Hematopoietic multipotent progenitor cell (in vitro differentiated cells): ENCODE measurements at regions not wholly inside any gene's neighbourhood (a gene's known extent, or its start where the extent isn't known, plus 50 kb on each side); places are given as distances from the start of the nearest gene placed in this dataset.
A peak's percentile ranks its signal among the peaks of the same experiment; 100 is the strongest.

ENCODE experiments used
- DNase-seq, 3 donors: peaks; one replicate each; pipeline ENCODE4 v3.0.0-alpha.2; 2011 to 2015; ENCODE audit warnings: low read depth in 2 of 3, low spot score in 2 of 3

GRCh38 chrX:129188231-129188630 lies 335.1 kb downstream of the SMARCA1 start:
- no peak for DNase-seq

- DNase-seq, result no peak
Measured at GRCh38 chrX:129176710-129177109, 346.6 kb downstream of the SMARCA1 start.

GRCh38 chrX:129161108-129161507 lies 362.2 kb downstream of the SMARCA1 start:
- no peak for DNase-seq

GRCh38 chrX:129158505-129158904 lies 364.8 kb downstream of the SMARCA1 start:
- DNase-seq, result no peak

GRCh38 chrX:129145840-129146272 lies 377.4 kb downstream of the SMARCA1 start:
- DNase-seq, result no peak

GRCh38 chrX:129145385-129145784 lies 377.9 kb downstream of the SMARCA1 start:
- DNase-seq, result no peak

GRCh38 chrX:129144172-129145038 lies 378.9 kb downstream of the SMARCA1 start:
- DNase-seq, result no peak

- no peak for DNase-seq
Measured at GRCh38 chrX:129139837-129140598, 383.3 kb downstream of the SMARCA1 start.

- no peak for DNase-seq
Measured at GRCh38 chrX:129125122-129125914, 398.0 kb downstream of the SMARCA1 start.

GRCh38 chrX:129123795-129124194 lies 399.5 kb downstream of the SMARCA1 start:
- no peak for DNase-seq

- DNase-seq, result no peak
Measured at GRCh38 chrX:129116676-129117470, 406.4 kb downstream of the SMARCA1 start.

- DNase-seq, result no peak
Measured at GRCh38 chrX:129115935-129116334, 407.4 kb downstream of the SMARCA1 start.

- peak in 2 of 3 donors; percentile 3 to 26 for DNase-seq
Measured at GRCh38 chrX:129115104-129115503, 408.2 kb downstream of the SMARCA1 start.

GRCh38 chrX:129111081-129111798 lies 412.1 kb downstream of the SMARCA1 start:
- DNase-seq, result no peak

GRCh38 chrX:129108936-129109335 lies 414.4 kb downstream of the SMARCA1 start:
- no peak for DNase-seq

GRCh38 chrX:129099207-129099606 lies 424.1 kb downstream of the SMARCA1 start:
- no peak for DNase-seq

- no peak for DNase-seq
Measured at GRCh38 chrX:129097668-129098067, 425.6 kb downstream of the SMARCA1 start.

GRCh38 chrX:129093706-129094105 lies 429.6 kb downstream of the SMARCA1 start:
- DNase-seq, result no peak

- DNase-seq, result no peak
Measured at GRCh38 chrX:129092757-129093156, 430.5 kb downstream of the SMARCA1 start.

- DNase-seq, result no peak
Measured at GRCh38 chrX:129092242-129092641, 431.0 kb downstream of the SMARCA1 start.
